T-helper 17 cell (primary cell): ENCODE measurements at regions not wholly inside any gene's neighbourhood (a gene's known extent, or its start where the extent isn't known, plus 50 kb on each side); places are given as distances from the start of the nearest gene placed in this dataset.
"Not testable (repeated sequence)": the region's sequence is repeated elsewhere in the genome, so short reads cannot be mapped to it uniquely, and the experiment has no call there.

Experiments
- ATAC-seq: fragments of 150-1000 bp; cut with Tn5 transposase; 2 replicates; pipeline ENCODE4 v1.10.0; 2021; ENCODE audit warnings: mild to moderate bottlenecking, moderate library complexity
- DNase-seq, 3 donors: peaks; one replicate each; pipeline versions ENCODE4 v3.0.0 to v3.0.0-alpha.2; 2020 to 2021
- H3K9me3 ChIP-seq: one replicate; pipeline ENCODE4 v1.7.0; 2013; ENCODE audit warnings: low read length, mild to moderate bottlenecking; ENCODE audit not compliant: control insufficient read depth, poor library complexity, severe bottlenecking
- H3K27ac Mint-ChIP-seq: one replicate; pipeline ENCODE4 v1.8.0; 2022; ENCODE audit warnings: mild to moderate bottlenecking, moderate library complexity, mixed read lengths
- H3K27me3 Mint-ChIP-seq: one replicate; pipeline ENCODE4 v1.8.0; 2022; ENCODE audit warnings: mixed read lengths
- H3K36me3 Mint-ChIP-seq: one replicate; pipeline ENCODE4 v1.8.0; 2022; ENCODE audit warnings: low read depth, mixed read lengths
- H3K4me1 Mint-ChIP-seq: one replicate; pipeline ENCODE4 v1.8.0; 2022; ENCODE audit warnings: mild to moderate bottlenecking, mixed read lengths
- H3K4me3 Mint-ChIP-seq: one replicate; pipeline ENCODE4 v1.8.0; 2022; ENCODE audit warnings: mild to moderate bottlenecking, moderate library complexity, mixed read lengths

- Mint-ChIP-seq H3K27me3 (no peaks in the 10 kb centered on the region), H3K4me1 (no peaks in the 10 kb centered on the region), H3K36me3 (no peaks in the 10 kb centered on the region), H3K4me3 (no peak overlapping the region), H3K27ac (no peak overlapping the region)
- ATAC-seq (no peak), DNase-seq (no peak)
- no peaks in the 10 kb centered on the region for H3K9me3 ChIP-seq
These were observed 121.8 kb upstream of the SPIN1 start for GRCh38 chr9:88266416-88266815.

- no peaks in the 10 kb centered on the region for H3K4me1 Mint-ChIP-seq
- no peak overlapping the region for H3K27ac Mint-ChIP-seq
- H3K36me3 Mint-ChIP-seq = no peaks in the 10 kb centered on the region
- ATAC-seq (no peak), DNase-seq (no peak)
- H3K9me3 ChIP-seq = no peaks in the 10 kb centered on the region
- H3K27me3 Mint-ChIP-seq = peaks cover 6% of the 10 kb centered on the region
- no peak overlapping the region for H3K4me3 Mint-ChIP-seq
These were observed 120.7 kb upstream of the SPATA31C2 start for GRCh38 chr9:88259001-88259400.

GRCh38 chr9:88258601-88259000, 120.3 kb upstream of the SPATA31C2 start:
- ATAC-seq (no peak), DNase-seq (no peak)
- H3K27me3 Mint-ChIP-seq = peaks cover 6% of the 10 kb centered on the region
- H3K9me3 ChIP-seq = no peaks in the 10 kb centered on the region
- no peak overlapping the region for H3K27ac Mint-ChIP-seq
- H3K4me3 Mint-ChIP-seq = no peak overlapping the region
- no peaks in the 10 kb centered on the region for H3K4me1 Mint-ChIP-seq
- no peaks in the 10 kb centered on the region for H3K36me3 Mint-ChIP-seq

- Mint-ChIP-seq H3K36me3 (no peaks in the 10 kb centered on the region), H3K27me3 (peaks cover 6% of the 10 kb centered on the region), H3K4me1 (no peaks in the 10 kb centered on the region), H3K27ac (no peak overlapping the region), H3K4me3 (no peak overlapping the region)
- DNase-seq (no peak), ATAC-seq (no peak)
- no peaks in the 10 kb centered on the region for H3K9me3 ChIP-seq
These were observed 119.7 kb upstream of the SPATA31C2 start for GRCh38 chr9:88258024-88258423.

- H3K27ac Mint-ChIP-seq = no peak overlapping the region
- no peaks in the 10 kb centered on the region for H3K9me3 ChIP-seq
- no peaks in the 10 kb centered on the region for H3K36me3 Mint-ChIP-seq
- H3K4me3 Mint-ChIP-seq = no peak overlapping the region
- H3K4me1 Mint-ChIP-seq = no peaks in the 10 kb centered on the region
- ATAC-seq = no peak
- no peak for DNase-seq
- H3K27me3 Mint-ChIP-seq = peaks cover 6% of the 10 kb centered on the region
These were observed 117.9 kb upstream of the SPATA31C2 start for GRCh38 chr9:88256216-88256615.

- not testable (repeated sequence) for H3K4me1 Mint-ChIP-seq, H3K27me3 Mint-ChIP-seq, H3K27ac Mint-ChIP-seq, H3K9me3 ChIP-seq, ATAC-seq, DNase-seq, H3K36me3 Mint-ChIP-seq, H3K4me3 Mint-ChIP-seq
These were observed 117.5 kb upstream of the SPATA31C2 start for GRCh38 chr9:88255806-88256205.

- no peak overlapping the region for H3K4me3 Mint-ChIP-seq
- H3K36me3 Mint-ChIP-seq = no peaks in the 10 kb centered on the region
- DNase-seq (no peak), ATAC-seq (no peak)
- no peak overlapping the region for H3K27ac Mint-ChIP-seq
- H3K9me3 ChIP-seq = no peaks in the 10 kb centered on the region
- no peaks in the 10 kb centered on the region for H3K4me1 Mint-ChIP-seq
- H3K27me3 Mint-ChIP-seq = no peaks in the 10 kb centered on the region
These were observed 113.6 kb upstream of the SPATA31C2 start for GRCh38 chr9:88251903-88252302.

GRCh38 chr9:88243736-88244135, 105.5 kb upstream of the SPATA31C2 start:
- Mint-ChIP-seq H3K4me1 (peaks cover 4% of the 10 kb centered on the region), H3K27ac (no peak overlapping the region), H3K4me3 (no peak overlapping the region), H3K27me3 (peaks cover 20% of the 10 kb centered on the region), H3K36me3 (no peaks in the 10 kb centered on the region)
- H3K9me3 ChIP-seq = no peaks in the 10 kb centered on the region
- ATAC-seq = no peak
- DNase-seq = no peak

GRCh38 chr9:88242879-88243278, 104.6 kb upstream of the SPATA31C2 start:
- no peaks in the 10 kb centered on the region for H3K36me3 Mint-ChIP-seq
- H3K27me3 Mint-ChIP-seq = peaks cover 20% of the 10 kb centered on the region
- peaks cover 7% of the 10 kb centered on the region for H3K4me1 Mint-ChIP-seq
- H3K9me3 ChIP-seq = no peaks in the 10 kb centered on the region
- no peak overlapping the region for H3K27ac Mint-ChIP-seq
- no peak for DNase-seq
- H3K4me3 Mint-ChIP-seq = no peak overlapping the region
- no peak for ATAC-seq

- Mint-ChIP-seq H3K27me3 (peaks cover 23% of the 10 kb centered on the region), H3K4me3 (no peak overlapping the region), H3K36me3 (no peaks in the 10 kb centered on the region), H3K4me1 (peaks cover 13% of the 10 kb centered on the region), H3K27ac (no peak overlapping the region)
- H3K9me3 ChIP-seq = no peaks in the 10 kb centered on the region
- DNase-seq (no peak), ATAC-seq (no peak)
These were observed 99.8 kb upstream of the SPATA31C2 start for GRCh38 chr9:88237991-88238571.

GRCh38 chr9:88237479-88237961, 99.2 kb upstream of the SPATA31C2 start:
- no peak overlapping the region for H3K4me3 Mint-ChIP-seq
- DNase-seq = no peak
- ATAC-seq = no peak
- H3K4me1 Mint-ChIP-seq = peaks cover 13% of the 10 kb centered on the region
- H3K36me3 Mint-ChIP-seq = no peaks in the 10 kb centered on the region
- H3K27ac Mint-ChIP-seq = no peak overlapping the region
- peaks cover 23% of the 10 kb centered on the region for H3K27me3 Mint-ChIP-seq
- no peaks in the 10 kb centered on the region for H3K9me3 ChIP-seq

GRCh38 chr9:88236511-88237478, 98.5 kb upstream of the SPATA31C2 start:
- H3K4me1 Mint-ChIP-seq = peaks cover 13% of the 10 kb centered on the region
- no peak for ATAC-seq
- no peak overlapping the region for H3K4me3 Mint-ChIP-seq
- no peaks in the 10 kb centered on the region for H3K9me3 ChIP-seq
- no peaks in the 10 kb centered on the region for H3K36me3 Mint-ChIP-seq
- DNase-seq = no peak
- no peak overlapping the region for H3K27ac Mint-ChIP-seq
- peaks cover 20% of the 10 kb centered on the region for H3K27me3 Mint-ChIP-seq

- Mint-ChIP-seq H3K27ac (no peak overlapping the region), H3K27me3 (peaks cover 25% of the 10 kb centered on the region)
These were observed 97.3 kb upstream of the SPATA31C2 start for GRCh38 chr9:88235615-88236014.

More at GRCh38 chr9:88235615-88236014, 97.3 kb upstream of the SPATA31C2 start:
- ATAC-seq (no peak), DNase-seq (no peak)
- H3K36me3 Mint-ChIP-seq = no peaks in the 10 kb centered on the region
- H3K4me1 Mint-ChIP-seq = peaks cover 10% of the 10 kb centered on the region
- no peak overlapping the region for H3K4me3 Mint-ChIP-seq
- H3K9me3 ChIP-seq = no peaks in the 10 kb centered on the region
